Right lobe of liver (tissue), 6 donors: ENCODE measurements at regions not wholly inside any gene's neighbourhood (a gene's known extent, or its start where the extent isn't known, plus 50 kb on each side); places are given as distances from the start of the nearest gene placed in this dataset.

Experiments used
- ATAC-seq, 4 donors: fragments of 200-7000 bp; cut with Tn5 transposase; one replicate each; pipeline ENCODE4 v1.9.1; 2020; ENCODE audit warnings: mild to moderate bottlenecking in 4 of 4, moderate library complexity in 4 of 4
- DNase-seq, 3 donors: peaks; one replicate each; pipeline ENCODE4 v3.0.0-alpha.2; 2020
- H3K27ac ChIP-seq, 3 donors: fragments of 200-600 bp; one replicate each; pipeline ENCODE4 v1.8.0; 2022
- H3K27me3 ChIP-seq, 2 donors: fragments of 200-600 bp; one replicate each; pipeline ENCODE4 v1.8.0; 2022
- H3K36me3 ChIP-seq, 4 donors: fragments of 200-600 bp; sonication (generic) in 1 of 4; one replicate each; pipeline versions ENCODE4 v1.5.1 to v1.8.0; 2017 to 2022; ENCODE audit warnings: control low read depth in 1 of 4
- H3K4me1 ChIP-seq, 4 donors: fragments of 200-600 bp; sonication (generic) in 1 of 4; one replicate each; pipeline versions ENCODE4 v1.5.1 to v1.8.0; 2017 to 2022; ENCODE audit warnings: control low read depth in 1 of 4
- H3K4me3 ChIP-seq, 3 donors: fragments of 200-600 bp; one replicate each; pipeline ENCODE4 v1.8.0; 2022
- H3K9me3 ChIP-seq, 4 donors: fragments of 200-600 bp; sonication (generic) in 1 of 4; one replicate each; pipeline versions ENCODE4 v1.5.1 to v1.8.0; 2017 to 2022; ENCODE audit warnings: control low read depth in 1 of 4
- CTCF ChIP-seq, 4 donors: fragments of 200-600 bp in 3 of 4; fragments of 450-650 bp in 1 of 4; IDR thresholded peaks; one replicate each; pipeline versions ENCODE4 v1.5.1 to v1.8.0; 2016 to 2022; ENCODE audit warnings: antibody characterized with exemption in 4 of 4, mild to moderate bottlenecking in 2 of 4
- POLR2A ChIP-seq: fragments of 450-650 bp; IDR thresholded peaks from one replicate; pipeline ENCODE4 v1.6.1; 2017; ENCODE audit warnings: antibody characterized with exemption, mild to moderate bottlenecking
- WGBS: methylation state at CpG from one replicate; pipeline ENCODE4 v1.1.6; 2018; ENCODE audit warnings: low coverage, low lambda C conversion rate; ENCODE audit not compliant: insufficient coverage; ENCODE audit errors: missing lambda C conversion rate; 5-methylcytosine and 5-hydroxymethylcytosine counted together
- intact Hi-C, 2 donors: fragments of 100-400 bp; cut with DNase I; formaldehyde crosslinking; loops; one replicate each; pipeline versions ENCODE4 v1.11.2 to v1.14.1; 2022
- donor health status: DM: no; HTN: yes; CAD: no.
- donor health status: DM: no; HTN: no; CAD: no.
- donor health status: DM: no; HTN: no; CAD: no.
- donor health status: DM: no; HTN: yes; CAD: no.
- donor health status: DM: no; HTN: yes; CAD: no.

GRCh38 chr16:6232056-6232455 lies 1100.6 kb upstream of the RBFOX1 start:
- Histone ChIP-seq H3K9me3 (no peaks in the 10 kb centered on the region), H3K27me3 (no peaks in the 10 kb centered on the region), H3K27ac (no peak overlapping the region), H3K36me3 (no peaks in the 10 kb centered on the region), H3K4me3 (no peak overlapping the region), H3K4me1 (no peaks in the 10 kb centered on the region)
- TF ChIP-seq POLR2A, result no peak
- no peak for TF ChIP-seq CTCF (IDR thresholded peaks at IDR 0.05)
- DNase-seq (no peak), ATAC-seq (no peak)
- intact Hi-C loops, result no loop called here
- 64% methylated on average over 4 of the region's 4 CpGs for WGBS

GRCh38 chr16:6231398-6231797 lies 1101.2 kb upstream of the RBFOX1 start:
- DNase-seq (no peak), ATAC-seq (no peak)
- Histone ChIP-seq H3K27me3 (no peaks in the 10 kb centered on the region), H3K27ac (no peak overlapping the region), H3K4me1 (no peaks in the 10 kb centered on the region), H3K36me3 (no peaks in the 10 kb centered on the region), H3K4me3 (no peak overlapping the region), H3K9me3 (no peaks in the 10 kb centered on the region)
- intact Hi-C loops, result no loop called here
- WGBS, result 88% methylated on average over 1 of the region's 1 CpG
- TF ChIP-seq CTCF (IDR thresholded peaks at IDR 0.05) (no peak), POLR2A (no peak)

DNA sequence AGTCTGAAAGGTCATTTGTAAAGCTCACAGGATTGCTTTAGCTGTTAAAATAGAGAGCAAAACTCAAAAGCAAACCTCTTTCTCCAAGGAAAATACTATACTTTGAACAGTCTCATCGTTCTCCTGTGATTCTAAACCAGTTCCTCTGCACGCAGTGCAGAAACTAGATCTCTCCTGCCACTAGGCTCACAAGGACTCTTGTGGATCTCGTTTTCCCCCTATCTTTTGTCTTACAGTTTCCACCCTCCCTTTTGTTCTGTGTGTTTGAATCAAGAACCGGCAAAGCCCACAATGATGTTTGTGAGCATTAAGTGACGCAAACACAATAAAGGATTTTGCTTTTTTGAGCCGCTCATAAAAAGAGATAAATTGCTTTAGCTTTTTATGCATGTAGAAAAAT lies 1103.5 kb upstream of the RBFOX1 start:
- Histone ChIP-seq H3K27ac (no peak overlapping the region), H3K9me3 (no peaks in the 10 kb centered on the region), H3K4me3 (no peak overlapping the region), H3K36me3 (no peaks in the 10 kb centered on the region), H3K4me1 (no peaks in the 10 kb centered on the region), H3K27me3 (no peaks in the 10 kb centered on the region)
- intact Hi-C loops, result no loop called here
- ATAC-seq, result no peak
- no peak for DNase-seq
- TF ChIP-seq CTCF (IDR thresholded peaks at IDR 0.05), result no peak
- no peak for TF ChIP-seq POLR2A
- WGBS, result 52% methylated on average over 6 of the region's 6 CpGs

- H3K27me3 ChIP-seq, result no peaks in the 10 kb centered on the region
- TF ChIP-seq POLR2A, result no peak
- no peak for TF ChIP-seq CTCF (IDR thresholded peaks at IDR 0.05)
- peaks cover 0 to 4% (median 0%) of the 10 kb centered on the region in 4 donors for H3K9me3 ChIP-seq
- H3K4me1 ChIP-seq, result no peaks in the 10 kb centered on the region
- intact Hi-C loops, result no loop called here
- DNase-seq (no peak), ATAC-seq (no peak)
- WGBS, result 23% methylated on average over 3 of the region's 3 CpGs
- no peak overlapping the region for H3K4me3 ChIP-seq
- no peak overlapping the region for H3K27ac ChIP-seq
- no peaks in the 10 kb centered on the region for H3K36me3 ChIP-seq
Measured at GRCh38 chr16:6218855-6219254, 1113.8 kb upstream of the RBFOX1 start.

DNA sequence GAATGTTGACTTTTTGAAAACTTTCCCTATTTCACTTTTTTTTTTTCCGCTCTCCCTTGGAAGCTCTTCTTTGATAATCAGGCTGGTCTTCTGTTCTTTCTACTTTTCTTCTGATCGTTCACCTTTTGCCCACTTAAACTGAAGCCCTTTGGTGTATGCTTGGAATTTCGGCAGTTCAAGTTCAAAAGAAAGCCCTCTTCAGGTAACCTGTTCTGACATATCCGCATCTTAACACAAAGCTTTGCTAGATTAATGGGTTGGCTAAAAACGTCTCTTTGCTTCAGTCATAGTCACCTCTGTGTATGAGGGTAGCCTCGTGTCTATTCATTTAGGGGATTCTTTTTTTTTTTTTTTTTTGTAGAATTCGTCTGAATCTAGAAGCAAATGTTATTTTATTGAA lies 1115.8 kb upstream of the RBFOX1 start:
- H3K27me3 ChIP-seq, result no peaks in the 10 kb centered on the region
- no peak overlapping the region for H3K4me3 ChIP-seq
- intact Hi-C loops, result no loop called here
- WGBS, result 26% methylated on average over 7 of the region's 7 CpGs
- H3K27ac ChIP-seq, result no peak overlapping the region
- H3K9me3 ChIP-seq, result peaks cover 0 to 4% (median 0%) of the 10 kb centered on the region in 4 donors
- no peaks in the 10 kb centered on the region for H3K4me1 ChIP-seq
- no peaks in the 10 kb centered on the region for H3K36me3 ChIP-seq
- TF ChIP-seq POLR2A, result no peak
- TF ChIP-seq CTCF (IDR thresholded peaks at IDR 0.05), result no peak
- ATAC-seq (no peak), DNase-seq (no peak)
